CD4-positive, CD25-positive, alpha-beta regulatory T cell (primary cell): ENCODE measurements at regions not wholly inside any gene's neighbourhood (a gene's known extent, or its start where the extent isn't known, plus 50 kb on each side); places are given as distances from the start of the nearest gene placed in this dataset.

Source experiments
- ATAC-seq, 2 donors: fragments of 150-1000 bp; cut with Tn5 transposase; one replicate each; pipeline ENCODE4 v1.10.0; 2021; ENCODE audit warnings: low read depth in 2 of 2, moderate number of reproducible peaks in 2 of 2, moderate library complexity in 1 of 2
- DNase-seq, 3 donors: peaks; one replicate each; pipeline versions ENCODE4 v3.0.0 to v3.0.0-alpha.2; 2012 to 2022; ENCODE audit warnings: mixed read lengths in 1 of 3
- H3K27ac ChIP-seq: one replicate; pipeline ENCODE4 v1.7.0; 2013; ENCODE audit warnings: mild to moderate bottlenecking, low read length; ENCODE audit not compliant: insufficient read depth, poor library complexity, severe bottlenecking
- H3K27me3 ChIP-seq: one replicate; pipeline ENCODE4 v1.7.0; 2013; ENCODE audit warnings: low read length; ENCODE audit not compliant: control insufficient read depth, insufficient read depth
- H3K36me3 ChIP-seq: one replicate; pipeline ENCODE4 v1.7.0; 2013; ENCODE audit warnings: mild to moderate bottlenecking, low read length, moderate library complexity; ENCODE audit not compliant: control insufficient read depth, insufficient read depth
- H3K4me1 ChIP-seq: 2 replicates; pipeline ENCODE4 v1.7.0; 2013; ENCODE audit warnings: mild to moderate bottlenecking, low read length; ENCODE audit not compliant: insufficient read depth, control insufficient read depth, poor library complexity, severe bottlenecking
- H3K4me3 ChIP-seq: one replicate; pipeline ENCODE4 v1.7.0; 2013; ENCODE audit warnings: low read depth, mild to moderate bottlenecking, low read length, moderate library complexity
- H3K9me3 ChIP-seq, 2 experiments: 1 replicate in 1 of 2; 2 replicates in 1 of 2; pipeline ENCODE4 v1.7.0; 2013; ENCODE audit warnings: low read length in 2 of 2, mild to moderate bottlenecking in 1 of 2, moderate library complexity in 1 of 2; ENCODE audit not compliant: control insufficient read depth in 2 of 2
- H3K27ac Mint-ChIP-seq, 3 donors: one replicate each; pipeline ENCODE4 v1.8.0; 2020 to 2022; ENCODE audit warnings: mild to moderate bottlenecking in 3 of 3, mixed read lengths in 3 of 3, moderate library complexity in 2 of 3
- H3K27me3 Mint-ChIP-seq: one replicate; pipeline ENCODE4 v1.8.0; 2022; ENCODE audit warnings: mild to moderate bottlenecking, mixed read lengths
- H3K36me3 Mint-ChIP-seq: one replicate; pipeline ENCODE4 v1.8.0; 2020; ENCODE audit warnings: mixed read lengths
- H3K4me1 Mint-ChIP-seq, 4 donors: one replicate each; pipeline ENCODE4 v1.8.0; 2020 to 2022; ENCODE audit warnings: mixed read lengths in 4 of 4, mild to moderate bottlenecking in 1 of 4
- H3K4me3 Mint-ChIP-seq, 4 donors: one replicate each; pipeline ENCODE4 v1.8.0; 2020 to 2022; ENCODE audit warnings: mild to moderate bottlenecking in 4 of 4, mixed read lengths in 4 of 4, moderate library complexity in 3 of 4
- H3K9me3 Mint-ChIP-seq, 7 donors: one replicate each; pipeline ENCODE4 v1.8.0; 2020 to 2022; ENCODE audit warnings: mixed read lengths in 7 of 7, mild to moderate bottlenecking in 3 of 7, moderate library complexity in 2 of 7

- Mint-ChIP-seq H3K27me3 (peaks cover 36% of the 10 kb centered on the region), H3K36me3 (no peaks in the 10 kb centered on the region), H3K9me3 (peaks cover 0 to 2% (median 0%) of the 10 kb centered on the region in 7 donors), H3K4me1 (no peaks in the 10 kb centered on the region), H3K4me3 (no peak overlapping the region), H3K27ac (no peak overlapping the region)
- H3K36me3 ChIP-seq, result no peaks in the 10 kb centered on the region
- no peaks in the 10 kb centered on the region for H3K9me3 ChIP-seq
- H3K27me3 ChIP-seq, result peaks cover 6% of the 10 kb centered on the region
- DNase-seq, result no peak
- H3K4me3 ChIP-seq, result no peak overlapping the region
- no peaks in the 10 kb centered on the region for H3K4me1 ChIP-seq
- H3K27ac ChIP-seq, result no peak overlapping the region
- no peak for ATAC-seq
Observed at GRCh38 chr20:46816097-46816496, 78.5 kb upstream of the EYA2 start.

- ATAC-seq, result no peak
- H3K27me3 ChIP-seq, result peaks cover 6% of the 10 kb centered on the region
Observed at GRCh38 chr20:46816886-46817638, 77.6 kb upstream of the EYA2 start.

GRCh38 chr20:46820682-46821081 lies 74.0 kb upstream of the EYA2 start:
- DNase-seq (no peak), ATAC-seq (no peak)
- Histone ChIP-seq H3K36me3 (no peaks in the 10 kb centered on the region), H3K27me3 (peaks cover 4% of the 10 kb centered on the region), H3K4me1 (no peaks in the 10 kb centered on the region), H3K27ac (no peak overlapping the region), H3K9me3 (no peaks in the 10 kb centered on the region), H3K4me3 (no peak overlapping the region)
- Mint-ChIP-seq H3K27ac (no peak overlapping the region), H3K4me1 (no peaks in the 10 kb centered on the region), H3K27me3 (peaks cover 29% of the 10 kb centered on the region), H3K36me3 (no peaks in the 10 kb centered on the region), H3K9me3 (peaks cover 0 to 4% (median 0%) of the 10 kb centered on the region in 7 donors), H3K4me3 (no peak overlapping the region)

More at GRCh38 chr20:46816886-46817638, 77.6 kb upstream of the EYA2 start:
- Mint-ChIP-seq H3K9me3 (peaks cover 0 to 2% (median 0%) of the 10 kb centered on the region in 7 donors), H3K36me3 (no peaks in the 10 kb centered on the region), H3K4me3 (no peak overlapping the region), H3K27ac (no peak overlapping the region), H3K27me3 (peaks cover 29% of the 10 kb centered on the region), H3K4me1 (no peaks in the 10 kb centered on the region)
- Histone ChIP-seq H3K36me3 (no peaks in the 10 kb centered on the region), H3K9me3 (no peaks in the 10 kb centered on the region), H3K4me3 (no peak overlapping the region), H3K4me1 (no peaks in the 10 kb centered on the region), H3K27ac (no peak overlapping the region)
- DNase-seq, result no peak

- Histone ChIP-seq H3K36me3 (no peaks in the 10 kb centered on the region), H3K4me3 (no peak overlapping the region), H3K27ac (no peak overlapping the region), H3K27me3 (peaks cover 3% of the 10 kb centered on the region), H3K9me3 (no peaks in the 10 kb centered on the region), H3K4me1 (no peaks in the 10 kb centered on the region)
- DNase-seq (no peak), ATAC-seq (no peak)
- peaks cover 0 to 4% (median 0%) of the 10 kb centered on the region in 7 donors for H3K9me3 Mint-ChIP-seq
- H3K4me1 Mint-ChIP-seq, result no peaks in the 10 kb centered on the region
- H3K4me3 Mint-ChIP-seq, result no peak overlapping the region
- peaks cover 4% of the 10 kb centered on the region for H3K36me3 Mint-ChIP-seq
- peaks cover 23% of the 10 kb centered on the region for H3K27me3 Mint-ChIP-seq
- no peak overlapping the region for H3K27ac Mint-ChIP-seq
Observed at GRCh38 chr20:46823271-46823751, 71.3 kb upstream of the EYA2 start.

- Histone ChIP-seq H3K9me3 (no peaks in the 10 kb centered on the region), H3K36me3 (no peaks in the 10 kb centered on the region), H3K4me3 (no peak overlapping the region), H3K27me3 (peaks cover 3% of the 10 kb centered on the region), H3K27ac (no peak overlapping the region), H3K4me1 (no peaks in the 10 kb centered on the region)
- H3K4me1 Mint-ChIP-seq, result no peaks in the 10 kb centered on the region
- H3K9me3 Mint-ChIP-seq, result peaks cover 0 to 2% (median 0%) of the 10 kb centered on the region in 7 donors
- peaks cover 4% of the 10 kb centered on the region for H3K36me3 Mint-ChIP-seq
- H3K4me3 Mint-ChIP-seq, result no peak overlapping the region
- peaks cover 25% of the 10 kb centered on the region for H3K27me3 Mint-ChIP-seq
- no peak overlapping the region for H3K27ac Mint-ChIP-seq
- DNase-seq (no peak), ATAC-seq (no peak)
Observed at GRCh38 chr20:46823753-46824152, 70.9 kb upstream of the EYA2 start.

GRCh38 chr20:46826343-46826984 lies 68.2 kb upstream of the EYA2 start:
- Histone ChIP-seq H3K4me3 (no peak overlapping the region), H3K27ac (no peak overlapping the region), H3K9me3 (no peaks in the 10 kb centered on the region), H3K27me3 (no peaks in the 10 kb centered on the region), H3K4me1 (no peaks in the 10 kb centered on the region), H3K36me3 (no peaks in the 10 kb centered on the region)
- Mint-ChIP-seq H3K9me3 (peaks cover 0 to 2% (median 0%) of the 10 kb centered on the region in 7 donors), H3K36me3 (peaks cover 4% of the 10 kb centered on the region), H3K4me1 (no peaks in the 10 kb centered on the region), H3K27me3 (peaks cover 21% of the 10 kb centered on the region), H3K4me3 (no peak overlapping the region), H3K27ac (no peak overlapping the region)
- ATAC-seq, result no peak
- no peak for DNase-seq

- H3K4me3 Mint-ChIP-seq, result no peak overlapping the region
- no peaks in the 10 kb centered on the region for H3K4me1 Mint-ChIP-seq
- ATAC-seq (peak in 1 of 2 donors; percentile 8), DNase-seq (no peak)
- Histone ChIP-seq H3K36me3 (no peaks in the 10 kb centered on the region), H3K4me3 (no peak overlapping the region), H3K27me3 (no peaks in the 10 kb centered on the region), H3K27ac (no peak overlapping the region), H3K4me1 (no peaks in the 10 kb centered on the region), H3K9me3 (no peaks in the 10 kb centered on the region)
- peaks cover 19% of the 10 kb centered on the region for H3K27me3 Mint-ChIP-seq
- H3K9me3 Mint-ChIP-seq, result peaks cover 0 to 4% (median 0%) of the 10 kb centered on the region in 7 donors
- no peak overlapping the region for H3K27ac Mint-ChIP-seq
- H3K36me3 Mint-ChIP-seq, result peaks cover 4% of the 10 kb centered on the region
Observed at GRCh38 chr20:46827718-46828458, 66.8 kb upstream of the EYA2 start.
